Kidney tubule cell (primary cell): ENCODE measurements at regions not wholly inside any gene's neighbourhood (a gene's known extent, or its start where the extent isn't known, plus 50 kb on each side); places are given as distances from the start of the nearest gene placed in this dataset.
"Not testable (repeated sequence)": the region's sequence is repeated elsewhere in the genome, so short reads cannot be mapped to it uniquely, and the experiment has no call there.

ENCODE experiments used
- DNase-seq: peaks from one replicate; pipeline ENCODE4 v3.0.0-alpha.2; 2018; ENCODE audit warnings: low spot score

- DNase-seq, result not testable (repeated sequence)
Measured at GRCh38 chr11:67940440-67940839, 63.5 kb downstream of the UNC93B1 start.

GRCh38 chr11:67938964-67939363 is 64.9 kb downstream of the UNC93B1 start:
- DNase-seq, result not testable (repeated sequence)

DNA sequence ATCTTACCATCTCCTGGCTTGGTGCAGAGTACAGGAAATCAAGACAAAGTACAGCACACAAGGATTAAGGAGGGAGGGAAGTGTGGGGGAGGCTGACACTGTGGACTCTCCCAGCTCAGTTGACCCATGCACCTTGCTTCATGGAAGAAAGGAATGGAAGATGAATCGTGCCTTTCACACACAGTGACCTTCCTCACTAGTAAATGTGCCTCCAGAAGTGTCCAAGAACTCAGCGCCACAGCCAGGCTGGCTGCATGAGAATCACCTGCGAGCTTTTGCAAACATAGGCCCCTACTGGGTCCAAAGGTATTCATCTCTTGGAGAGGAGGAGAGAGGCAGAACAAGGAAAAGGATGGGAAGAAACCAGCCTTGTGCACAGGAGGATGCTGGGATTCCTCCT is 65.5 kb downstream of the UNC93B1 start:
- DNase-seq, result not testable (repeated sequence)

DNA sequence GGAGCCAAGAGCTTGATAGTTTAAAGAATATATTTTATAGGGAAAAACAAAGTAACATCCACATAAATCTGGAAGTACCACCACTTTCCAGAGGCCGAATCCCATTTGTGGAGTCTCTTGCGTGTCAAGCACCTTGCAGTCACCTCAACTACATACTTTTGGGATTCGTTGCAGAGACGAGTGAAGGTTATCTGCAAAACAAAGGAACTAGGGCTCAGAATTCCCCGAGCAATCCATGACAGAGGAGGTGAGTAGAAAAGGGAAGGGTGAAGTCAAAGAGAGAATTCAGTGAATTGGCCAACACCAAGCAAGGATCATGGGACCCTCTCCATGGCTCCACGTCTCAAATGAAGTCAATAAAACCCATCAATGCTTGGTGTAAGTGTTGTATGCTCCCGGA is 80.3 kb downstream of the UNC93B1 start:
- DNase-seq, result not testable (repeated sequence)

GRCh38 chr11:67920546-67920945 is 83.4 kb downstream of the UNC93B1 start:
- DNase-seq, result not testable (repeated sequence)

DNA sequence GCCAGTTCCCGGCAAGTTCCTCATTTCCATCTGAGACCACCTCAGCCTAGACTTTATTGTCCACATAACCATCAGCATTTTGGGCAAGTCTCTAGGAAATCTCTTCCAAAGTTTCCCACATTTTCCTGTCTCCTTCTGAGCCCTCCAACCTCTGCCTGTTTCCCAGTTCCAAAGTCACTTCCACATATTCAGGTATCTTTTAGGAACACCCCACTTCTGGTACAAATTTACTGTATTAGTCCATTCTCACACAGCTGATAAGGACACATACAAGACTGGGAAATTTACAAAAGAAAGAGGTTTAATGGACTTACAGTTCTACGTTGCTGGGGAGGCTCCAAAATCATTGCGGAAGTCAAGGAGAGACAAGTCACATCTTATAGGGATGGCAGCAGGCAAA is 91.7 kb downstream of the UNC93B1 start:
- DNase-seq, result not testable (repeated sequence)

- not testable (repeated sequence) for DNase-seq
Measured at GRCh38 chr11:67911211-67911610, 92.7 kb downstream of the UNC93B1 start.

- not testable (repeated sequence) for DNase-seq
Measured at GRCh38 chr11:67910803-67911202, 93.1 kb downstream of the UNC93B1 start.

DNA sequence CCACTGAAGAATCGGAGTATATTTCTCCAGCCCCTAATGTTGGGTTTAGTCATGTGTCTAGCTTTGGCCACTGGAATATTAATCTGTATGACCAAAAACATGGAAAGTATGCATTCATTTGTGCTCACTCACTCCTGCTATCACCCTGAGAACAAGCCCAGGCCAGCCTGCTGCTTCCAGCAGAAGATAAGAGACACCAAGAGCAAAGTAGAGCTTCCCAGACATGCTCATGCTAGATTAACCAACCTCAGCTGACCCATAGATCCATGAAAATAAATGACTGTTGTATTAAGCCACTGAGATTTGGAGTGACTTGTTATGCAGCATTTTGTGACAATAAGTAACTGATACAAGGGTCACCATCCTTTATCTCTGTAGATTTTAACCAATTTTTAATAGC is 96.9 kb downstream of the UNC93B1 start:
- not testable (repeated sequence) for DNase-seq

DNA sequence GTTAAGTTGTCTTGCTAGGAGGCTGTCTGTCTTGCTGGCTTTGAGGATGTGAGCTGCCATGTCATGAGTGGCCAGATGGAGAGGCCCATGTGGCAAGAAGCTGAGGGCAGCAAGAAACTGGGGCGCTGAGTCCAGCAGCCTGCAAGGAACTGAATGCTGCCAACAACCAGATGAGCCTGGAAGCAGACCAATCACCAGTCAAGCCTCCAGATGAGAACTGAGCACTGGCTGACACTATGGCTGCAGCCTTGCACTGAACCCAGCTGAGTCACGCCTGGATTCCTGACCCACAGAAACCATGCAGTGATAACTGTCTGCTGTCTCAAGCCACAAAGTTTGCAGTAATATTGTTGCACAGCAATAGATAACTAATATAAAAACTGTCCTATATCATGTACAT is 104.4 kb downstream of the UNC93B1 start:
- peak; percentile 22 for DNase-seq

- not testable (repeated sequence) for DNase-seq
Measured at GRCh38 chr11:67893487-67893886, 110.4 kb downstream of the UNC93B1 start.

- not testable (repeated sequence) for DNase-seq
Measured at GRCh38 chr11:67889646-67890045, 114.3 kb downstream of the UNC93B1 start.

- DNase-seq, result not testable (repeated sequence)
Measured at GRCh38 chr11:67888056-67888455, 115.8 kb downstream of the UNC93B1 start.

DNA sequence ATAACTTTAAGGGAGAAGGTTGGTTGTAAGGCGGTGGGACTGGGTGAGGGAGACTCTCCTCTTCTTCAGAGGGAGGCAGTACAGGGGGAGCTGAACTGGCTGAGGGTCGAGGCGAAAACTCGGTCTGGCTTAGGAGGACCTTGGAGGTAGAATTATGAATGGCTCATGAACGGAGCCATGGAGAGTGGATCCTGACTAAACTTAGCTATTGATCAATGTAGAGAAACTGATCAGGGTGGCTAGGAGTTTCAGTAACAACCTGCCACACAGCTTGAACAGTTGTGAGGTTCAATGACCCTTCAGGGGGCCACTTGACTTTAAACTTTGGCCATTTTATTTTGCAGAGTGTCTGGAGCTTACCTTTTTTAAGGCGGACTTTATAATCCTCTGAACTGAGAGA is 117.2 kb downstream of the UNC93B1 start:
- not testable (repeated sequence) for DNase-seq

- not testable (repeated sequence) for DNase-seq
Measured at GRCh38 chr11:67886207-67886606, 117.7 kb downstream of the UNC93B1 start.

GRCh38 chr11:67885574-67885973 is 118.3 kb downstream of the UNC93B1 start:
- not testable (repeated sequence) for DNase-seq

DNA sequence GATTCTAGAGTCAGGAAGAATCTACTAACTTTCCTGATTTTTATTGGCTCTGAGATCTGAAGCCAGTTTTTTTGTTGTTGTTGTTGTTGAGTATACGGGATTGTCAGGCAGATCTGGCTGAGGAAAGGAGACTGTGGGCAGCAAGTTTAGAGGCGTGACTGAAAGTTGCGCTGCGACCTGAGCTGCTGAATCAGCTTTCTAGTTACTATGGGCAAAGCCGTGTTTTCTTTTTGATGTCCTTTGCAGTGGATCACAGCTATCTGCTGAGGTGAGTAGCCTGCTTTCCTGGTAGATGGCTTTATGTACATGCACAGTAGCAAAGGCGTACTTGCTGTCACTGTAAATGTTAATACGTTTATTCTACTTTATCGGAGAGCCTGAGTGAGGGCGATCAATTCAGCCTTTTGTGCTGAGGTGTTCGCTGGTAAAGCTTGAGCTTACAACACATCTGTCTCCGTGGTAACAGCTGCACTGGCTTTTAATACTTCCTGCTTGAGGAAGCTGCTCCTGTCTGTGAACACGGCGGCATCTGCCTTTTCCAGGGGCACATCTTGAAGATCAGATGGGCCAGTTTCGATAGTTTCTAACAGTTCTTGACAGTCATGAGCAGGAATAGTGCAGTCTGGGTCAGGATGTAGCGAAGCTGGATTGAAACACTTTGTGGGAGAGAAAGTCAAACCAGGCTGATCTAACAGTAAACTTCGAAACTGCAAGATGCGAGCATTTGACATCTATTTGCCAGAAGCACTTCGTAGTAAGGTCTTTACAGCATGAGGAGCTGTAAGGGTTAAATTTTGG is 118.9 kb downstream of the UNC93B1 start:
- peak; percentile 9 for DNase-seq

GRCh38 chr11:67884073-67884757 is 119.7 kb downstream of the UNC93B1 start:
- DNase-seq, result not testable (repeated sequence)

DNA sequence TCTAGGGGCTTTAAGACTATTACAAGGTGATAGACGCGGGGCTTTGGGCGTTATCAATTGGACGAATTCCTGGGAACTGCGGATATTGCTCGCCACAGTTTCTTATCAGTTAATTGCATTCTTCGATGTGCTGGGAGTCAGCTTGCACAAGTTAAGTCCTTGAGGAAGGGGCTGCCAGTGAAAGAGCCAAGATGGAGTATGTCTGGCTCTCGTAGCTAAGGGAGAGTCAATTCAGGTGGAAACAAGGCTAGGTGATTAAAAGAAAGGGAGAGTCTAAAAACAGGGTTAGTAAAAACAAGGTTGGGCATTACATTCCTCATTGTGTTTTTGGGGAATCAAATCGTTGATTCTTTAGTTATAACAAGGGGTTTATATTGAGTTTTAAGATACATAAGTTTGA is 121.6 kb downstream of the UNC93B1 start:
- DNase-seq, result not testable (repeated sequence)

- not testable (repeated sequence) for DNase-seq
Measured at GRCh38 chr11:67881836-67882235, 122.1 kb downstream of the UNC93B1 start.

DNA sequence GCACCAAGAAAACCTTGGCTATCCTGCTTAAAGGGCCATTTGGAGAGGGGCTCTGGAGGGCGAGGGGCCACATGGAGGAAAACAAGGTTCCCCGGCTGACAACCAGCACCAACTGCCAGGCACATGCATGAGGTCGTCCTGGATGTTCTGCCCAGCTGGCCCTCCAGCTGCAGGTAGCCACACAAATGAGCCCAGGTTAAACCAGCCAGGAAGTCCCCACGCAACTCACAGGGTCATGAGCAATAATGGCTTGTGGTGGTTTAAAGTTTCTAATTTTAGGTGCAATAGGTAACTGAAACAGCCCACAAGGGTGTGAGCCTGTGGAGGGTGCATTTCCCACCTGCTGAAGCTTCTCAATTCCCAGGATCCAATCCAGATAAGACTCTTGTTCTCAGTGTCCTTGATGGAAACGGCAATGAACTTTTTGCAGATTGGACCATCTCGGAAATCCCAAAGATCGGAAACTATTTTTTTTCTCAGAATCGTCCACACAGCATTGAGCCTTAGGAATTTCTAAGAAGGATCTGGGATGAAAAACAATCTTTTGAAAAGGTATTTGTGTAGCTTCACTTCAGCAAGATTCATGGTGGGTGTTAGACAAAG is 123.2 kb downstream of the UNC93B1 start:
- DNase-seq, result not testable (repeated sequence)

DNA sequence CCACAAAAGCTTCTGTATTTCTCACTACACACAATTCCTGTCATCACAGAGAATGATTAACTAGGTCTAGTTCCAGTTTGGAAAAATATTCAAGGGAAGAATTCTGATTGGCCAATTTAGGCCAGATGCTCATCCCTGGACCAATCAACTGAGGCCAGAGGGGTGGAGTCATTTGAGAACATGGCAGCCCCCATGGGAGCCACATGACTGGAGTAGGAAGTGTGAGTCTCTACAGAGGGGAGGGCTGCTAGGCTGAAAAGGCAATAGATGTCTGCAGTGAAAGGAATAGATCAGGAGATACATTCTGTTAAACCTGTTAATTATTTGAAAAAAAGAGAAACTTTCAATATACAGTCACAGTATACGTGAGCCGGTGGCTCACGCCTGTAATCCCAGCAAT is 125.2 kb downstream of the UNC93B1 start:
- peak; percentile 6 for DNase-seq

GRCh38 chr11:67877316-67877715 is 126.6 kb downstream of the UNC93B1 start:
- not testable (repeated sequence) for DNase-seq
